Fibroblast of lung (primary cell): ENCODE measurements at regions not wholly inside any gene's neighbourhood (a gene's known extent, or its start where the extent isn't known, plus 50 kb on each side); places are given as distances from the start of the nearest gene placed in this dataset.

Experiments used
- EZH2 ChIP-seq: IDR thresholded peaks from 2 replicates; pipeline ENCODE4 v1.5.1; 2012; ENCODE audit warnings: low read length, control low read depth, mild to moderate bottlenecking; ENCODE audit errors: missing control alignments
- TF ChIP-seq, protein P1 (sequence below), 2 donors: IDR thresholded peaks in 1 of 2; conservative IDR thresholded peaks in 1 of 2; 1 replicate in 1 of 2; 2 replicates in 1 of 2; pipeline ENCODE4 v1.5.1; 2011 to 2012; ENCODE audit warnings: low read length in 2 of 2, control low read depth in 1 of 2, inconsistent platforms in 1 of 2, low read depth in 1 of 2, mild to moderate bottlenecking in 1 of 2

DNA sequence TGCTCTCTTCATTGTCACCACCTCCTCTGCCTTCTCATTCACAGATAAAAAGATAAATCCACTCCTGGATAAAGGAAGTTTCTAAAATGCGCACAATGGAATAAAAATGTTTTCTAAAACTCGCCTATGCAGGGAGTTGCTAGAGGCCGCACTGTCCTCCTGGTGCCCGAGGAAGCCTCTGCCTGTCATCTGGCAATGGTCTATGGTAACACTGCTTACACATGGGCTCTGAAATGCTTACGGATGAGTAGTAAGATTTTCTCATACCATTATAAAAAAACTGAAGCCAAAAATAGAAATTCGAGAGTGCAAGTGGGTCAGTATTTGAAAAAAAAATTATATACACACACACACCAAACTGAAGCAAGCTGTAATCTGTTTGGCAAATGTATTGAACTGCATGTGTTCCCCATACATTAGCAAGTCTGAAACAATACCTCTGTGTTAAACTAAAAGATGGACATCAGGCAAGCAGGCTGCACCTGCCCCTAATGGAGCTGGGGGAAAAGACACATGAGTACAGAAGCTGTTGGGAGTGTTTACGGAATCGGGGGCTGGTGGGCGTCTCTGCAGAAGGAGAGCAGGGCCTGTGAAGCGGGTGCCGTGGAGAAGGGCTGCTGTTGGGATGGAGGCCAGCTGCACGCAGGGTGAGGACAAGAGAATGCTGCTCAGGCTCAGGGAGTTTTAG, 103.3 kb upstream of the FAT1 start:
- no peak for TF ChIP-seq EZH2
- TF ChIP-seq, protein P1, sequence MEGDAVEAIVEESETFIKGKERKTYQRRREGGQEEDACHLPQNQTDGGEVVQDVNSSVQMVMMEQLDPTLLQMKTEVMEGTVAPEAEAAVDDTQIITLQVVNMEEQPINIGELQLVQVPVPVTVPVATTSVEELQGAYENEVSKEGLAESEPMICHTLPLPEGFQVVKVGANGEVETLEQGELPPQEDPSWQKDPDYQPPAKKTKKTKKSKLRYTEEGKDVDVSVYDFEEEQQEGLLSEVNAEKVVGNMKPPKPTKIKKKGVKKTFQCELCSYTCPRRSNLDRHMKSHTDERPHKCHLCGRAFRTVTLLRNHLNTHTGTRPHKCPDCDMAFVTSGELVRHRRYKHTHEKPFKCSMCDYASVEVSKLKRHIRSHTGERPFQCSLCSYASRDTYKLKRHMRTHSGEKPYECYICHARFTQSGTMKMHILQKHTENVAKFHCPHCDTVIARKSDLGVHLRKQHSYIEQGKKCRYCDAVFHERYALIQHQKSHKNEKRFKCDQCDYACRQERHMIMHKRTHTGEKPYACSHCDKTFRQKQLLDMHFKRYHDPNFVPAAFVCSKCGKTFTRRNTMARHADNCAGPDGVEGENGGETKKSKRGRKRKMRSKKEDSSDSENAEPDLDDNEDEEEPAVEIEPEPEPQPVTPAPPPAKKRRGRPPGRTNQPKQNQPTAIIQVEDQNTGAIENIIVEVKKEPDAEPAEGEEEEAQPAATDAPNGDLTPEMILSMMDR (conservative IDR thresholded peaks at IDR 0.05 in 1 of 2, IDR thresholded peaks at IDR 0.05 in 1 of 2; ENCODE audit: low read depth in 1 of 2, low read length in 2 of 2), result no peak
